HG02938 (cell line): ENCODE measurements at regions not wholly inside any gene's neighbourhood (a gene's known extent, or its start where the extent isn't known, plus 50 kb on each side); places are given as distances from the start of the nearest gene placed in this dataset.
"Not testable (repeated sequence)": the region's sequence is repeated elsewhere in the genome, so short reads cannot be mapped to it uniquely, and the experiment has no call there.

ENCODE experiments used
- ATAC-seq: cut with Tn5 transposase; IDR thresholded peaks from one replicate; pipeline ENCODE4 v1.9.1; 2021; ENCODE audit warnings: mild to moderate bottlenecking, moderate library complexity; ENCODE audit not compliant: unreplicated experiment

- not testable (repeated sequence) for ATAC-seq
Observed at GRCh38 chr1:120240181-120240580, 63.9 kb upstream of the SEC22B start.

GRCh38 chr1:120239351-120239750 lies 63.0 kb upstream of the SEC22B start:
- ATAC-seq, result not testable (repeated sequence)

DNA sequence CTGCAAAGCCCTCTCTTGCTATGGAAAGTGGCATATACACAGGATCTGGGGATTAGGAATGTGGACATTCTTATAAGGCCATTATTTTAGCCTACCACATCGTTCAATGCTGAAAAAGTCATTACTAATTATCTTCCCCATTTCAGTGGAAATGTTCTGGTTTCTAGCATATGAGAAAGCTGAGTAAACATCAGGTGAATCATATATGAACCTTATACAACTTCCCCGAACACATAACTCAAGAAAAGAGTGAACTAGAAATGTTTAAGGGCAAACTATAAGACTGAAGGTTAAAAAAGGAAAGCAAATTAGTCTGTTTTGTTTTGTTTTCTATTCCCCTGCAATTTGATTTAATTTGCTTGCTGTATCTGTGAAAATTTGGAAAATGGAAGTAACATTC lies 62.5 kb upstream of the SEC22B start:
- not testable (repeated sequence) for ATAC-seq

DNA sequence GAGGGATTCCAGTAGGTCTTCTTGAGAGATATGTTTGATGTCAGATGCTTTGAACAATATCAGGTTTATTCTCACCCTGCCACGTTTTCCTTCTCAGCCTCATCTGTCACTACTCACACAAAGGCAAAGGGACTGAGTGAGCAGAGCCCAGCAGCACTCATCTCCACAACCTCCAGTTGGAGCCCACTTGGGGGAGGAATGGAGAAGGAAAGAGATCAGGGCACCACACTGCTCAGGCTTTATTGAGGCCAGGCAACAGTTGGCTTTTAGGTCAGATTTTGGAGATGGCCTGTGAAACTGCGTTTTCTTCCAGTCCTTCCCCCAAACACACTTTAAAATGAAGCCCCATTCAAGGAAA lies 57.3 kb upstream of the SEC22B start:
- ATAC-seq, result not testable (repeated sequence)

DNA sequence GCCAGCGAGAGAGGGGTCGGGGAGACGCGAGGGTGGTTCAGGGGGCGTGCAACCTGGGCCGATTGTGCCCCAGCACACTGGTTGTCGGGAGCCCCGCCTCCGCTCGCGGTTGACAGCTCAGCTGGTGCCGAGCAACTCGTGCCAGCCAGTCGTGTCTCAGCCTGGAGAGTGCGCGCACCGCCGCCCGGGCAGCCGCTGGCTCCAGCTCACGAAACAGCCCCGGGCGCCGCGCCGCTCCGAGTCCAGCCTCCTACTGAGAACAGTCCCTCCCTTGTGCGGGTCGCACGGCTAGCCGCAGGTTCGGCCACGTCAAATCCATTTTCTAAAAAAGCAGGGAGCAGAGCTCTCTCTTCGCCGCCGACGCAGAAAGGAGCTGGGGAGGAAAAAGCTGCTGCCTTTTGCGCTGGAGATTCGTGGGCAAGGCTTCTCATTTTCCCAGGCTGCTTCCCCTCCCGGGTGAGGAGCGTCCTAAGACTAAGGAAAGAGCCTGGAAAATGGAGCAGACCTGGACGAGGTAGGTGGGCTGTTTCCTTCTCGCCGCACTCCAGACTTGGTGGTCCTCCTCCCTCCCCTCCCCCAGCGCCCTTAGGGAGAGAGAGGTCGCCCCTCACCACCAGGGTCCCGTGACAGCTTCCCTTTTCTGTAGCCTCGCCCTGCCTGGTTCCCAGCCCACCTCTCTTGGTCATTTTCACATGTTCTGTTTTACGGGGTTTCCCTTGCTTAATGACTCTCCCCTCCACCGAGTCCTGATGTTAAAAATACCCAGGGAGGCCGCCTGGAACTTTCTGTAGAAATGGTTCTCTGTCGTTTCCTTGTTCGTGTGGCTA lies 56.7 kb upstream of the SEC22B start:
- ATAC-seq, result not testable (repeated sequence)

DNA sequence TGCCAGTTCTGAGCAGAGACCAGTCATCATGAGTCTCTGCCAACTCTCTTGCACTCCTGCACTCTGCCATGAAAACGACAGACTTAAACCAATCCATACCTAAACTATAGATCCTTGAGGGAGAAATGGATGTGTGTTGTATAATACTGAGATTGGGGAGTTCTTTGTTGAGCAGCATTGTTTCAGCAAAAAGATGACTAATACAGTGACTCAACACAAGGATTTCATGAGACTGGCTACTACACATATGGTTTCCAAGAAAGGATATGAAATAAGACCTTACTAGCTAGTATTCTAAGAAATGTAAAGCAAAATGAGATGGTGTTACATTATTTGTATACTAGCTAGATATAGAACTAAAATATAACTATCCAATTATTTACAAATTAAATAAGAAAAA lies 53.5 kb upstream of the SEC22B start:
- ATAC-seq, result not testable (repeated sequence)
